NOMO-1 (cell line): ENCODE measurements at regions not wholly inside any gene's neighbourhood (a gene's known extent, or its start where the extent isn't known, plus 50 kb on each side); places are given as distances from the start of the nearest gene placed in this dataset.
A peak's percentile ranks its signal among the peaks of the same experiment; 100 is the strongest.
"Not testable (repeated sequence)": the region's sequence is repeated elsewhere in the genome, so short reads cannot be mapped to it uniquely, and the experiment has no call there.

Experiments
- DNase-seq, 2 experiments: peaks; one replicate each; lab custom pipeline; 2025; ENCODE audit not compliant: unreplicated experiment in 2 of 2; lab: John Stamatoyannopoulos, UW

- no peak for DNase-seq
These were observed 407.0 kb downstream of the KLHL4 start for GRCh38 chrX:87924619-87925018.

- no peak for DNase-seq
These were observed 424.2 kb downstream of the KLHL4 start for GRCh38 chrX:87941841-87942240.

GRCh38 chrX:87961471-87961870 is 443.9 kb downstream of the KLHL4 start:
- DNase-seq = no peak

- no peak for DNase-seq
These were observed 450.5 kb downstream of the KLHL4 start for GRCh38 chrX:87968118-87968517.

GRCh38 chrX:87972121-87972520 is 454.5 kb downstream of the KLHL4 start:
- DNase-seq = not testable (repeated sequence)

DNA sequence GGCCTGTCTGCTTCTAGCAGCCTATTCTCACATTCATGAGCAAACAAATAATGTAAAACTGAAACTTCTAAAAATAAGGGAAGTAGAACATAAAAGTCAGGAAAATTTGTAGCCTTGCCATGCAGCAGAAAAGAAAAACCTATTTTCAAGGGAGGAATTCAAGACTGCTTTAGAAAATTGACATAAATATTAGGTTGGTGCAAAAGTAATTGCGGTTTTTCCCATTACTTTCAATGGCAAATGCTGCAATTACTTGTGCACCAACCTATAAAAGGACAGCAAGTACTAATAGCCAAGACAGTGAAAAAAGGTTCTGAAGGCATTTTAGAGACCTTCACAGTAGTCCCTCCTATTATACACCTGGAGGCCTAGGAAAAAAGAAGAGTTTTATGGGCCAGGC is 457.8 kb downstream of the KLHL4 start:
- DNase-seq = no peak

DNA sequence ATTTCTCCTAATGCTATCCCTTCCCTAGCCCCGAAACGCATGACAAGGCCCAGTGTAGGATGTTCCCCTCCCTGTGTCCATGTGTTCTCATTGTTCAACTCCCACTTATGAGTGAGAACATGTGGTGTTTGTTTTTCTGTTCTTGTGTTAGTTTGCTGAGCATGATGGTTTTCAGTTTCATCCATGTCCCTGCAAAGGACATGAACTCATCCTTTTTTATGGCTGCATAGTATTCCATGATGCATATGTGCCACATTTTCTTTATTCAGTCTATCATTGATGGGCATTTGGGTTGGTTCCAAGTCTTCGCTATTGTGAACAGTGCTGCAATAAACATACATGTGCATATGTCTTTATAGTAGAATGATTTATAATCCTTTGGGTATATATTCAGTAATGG is 490.3 kb downstream of the KLHL4 start:
- not testable (repeated sequence) for DNase-seq

- DNase-seq = no peak
These were observed 506.4 kb downstream of the KLHL4 start for GRCh38 chrX:88024022-88024421.

DNA sequence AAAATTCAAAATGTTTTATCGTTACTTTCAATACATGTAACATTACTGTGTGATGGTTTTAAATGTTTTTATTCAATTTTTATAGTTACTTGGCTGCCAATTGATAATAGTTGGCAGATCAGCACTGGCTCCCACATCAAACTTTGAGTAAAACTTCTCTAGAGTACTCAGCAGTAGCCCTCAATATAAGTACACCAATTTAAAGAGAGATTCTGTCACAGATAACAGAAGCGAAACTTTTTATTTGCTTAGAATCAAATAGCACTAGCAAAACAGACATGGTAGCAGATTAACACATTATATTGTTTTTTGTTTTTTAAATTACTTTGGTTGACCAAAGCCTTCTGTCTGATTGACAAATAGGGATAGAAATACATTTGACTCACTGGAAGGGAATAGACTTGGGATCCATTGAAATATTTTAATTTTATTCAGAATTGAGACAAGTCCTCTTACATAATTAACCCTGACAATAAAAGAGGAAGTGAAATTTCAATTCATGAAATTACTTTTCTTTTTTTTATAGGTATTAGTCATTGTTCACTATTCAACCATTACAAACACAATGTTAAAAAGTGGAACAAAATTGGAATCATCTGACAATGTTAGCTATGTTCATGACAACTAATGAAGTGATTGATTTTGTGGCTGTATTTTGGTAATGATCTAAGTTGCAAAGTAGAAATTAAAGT is 554.9 kb downstream of the KLHL4 start:
- DNase-seq = no peak

DNA sequence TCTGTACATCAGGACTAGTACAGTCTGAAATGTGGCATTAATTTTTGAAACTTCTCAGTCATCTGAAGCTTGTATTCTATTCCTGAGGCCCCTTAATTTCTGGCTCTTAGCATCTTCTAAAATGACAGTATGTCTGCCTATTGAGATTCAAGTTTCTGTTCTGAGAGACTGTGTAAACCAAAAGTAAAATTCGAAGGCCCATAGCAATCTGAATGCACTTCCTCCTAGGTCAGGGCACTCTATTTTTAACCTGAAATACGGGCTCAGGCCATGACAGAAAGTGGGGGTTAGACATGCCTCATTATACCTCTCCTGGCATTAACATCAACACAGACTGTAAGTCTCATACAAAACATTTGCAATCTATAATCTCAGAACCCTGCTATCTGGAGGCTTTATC is 584.4 kb downstream of the KLHL4 start:
- DNase-seq = no peak

DNA sequence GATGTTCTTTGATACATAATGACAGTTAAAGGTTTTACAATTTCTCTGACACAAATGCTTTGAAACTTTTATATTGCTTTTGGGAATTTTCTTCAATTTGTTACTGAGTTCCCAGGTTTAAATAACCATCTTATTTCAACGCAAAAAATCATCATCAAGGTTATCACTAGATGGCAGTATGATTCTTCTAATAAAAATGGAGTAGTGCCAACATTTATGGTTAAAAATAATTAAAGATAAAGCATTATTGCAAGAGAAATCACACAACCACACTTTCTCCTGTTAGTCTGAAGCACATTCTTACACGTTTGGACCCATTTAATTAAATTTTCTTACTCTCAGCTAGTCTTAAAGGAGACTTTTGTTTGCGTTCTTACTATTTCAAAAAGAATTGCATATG is 611.3 kb upstream of the CPXCR1 start:
- no peak for DNase-seq

DNA sequence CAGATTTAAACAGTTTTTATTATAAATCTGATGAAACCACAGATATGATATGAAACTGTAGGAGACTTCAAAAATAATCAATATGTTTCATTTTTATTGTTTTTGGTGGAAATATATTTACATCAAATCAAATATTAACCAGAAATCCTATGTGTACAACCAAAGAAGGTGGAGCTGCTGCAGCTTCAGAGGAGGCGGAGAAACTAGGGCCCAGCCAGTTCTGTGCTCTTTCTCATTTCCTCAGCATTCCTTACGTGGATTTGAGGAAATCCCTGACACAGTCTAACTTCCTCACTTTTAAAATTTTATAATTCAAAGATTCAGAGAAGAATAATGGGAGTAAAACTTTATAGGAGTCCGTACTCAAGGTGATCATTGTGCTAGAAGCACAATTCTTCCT is 610.7 kb upstream of the CPXCR1 start:
- no peak for DNase-seq

GRCh38 chrX:88146577-88146976 is 600.4 kb upstream of the CPXCR1 start:
- no peak for DNase-seq

GRCh38 chrX:88170553-88170952 is 576.5 kb upstream of the CPXCR1 start:
- no peak for DNase-seq

- not testable (repeated sequence) for DNase-seq
These were observed 573.0 kb upstream of the CPXCR1 start for GRCh38 chrX:88173932-88174440.

- no peak for DNase-seq
These were observed 544.9 kb upstream of the CPXCR1 start for GRCh38 chrX:88202149-88202548.

DNA sequence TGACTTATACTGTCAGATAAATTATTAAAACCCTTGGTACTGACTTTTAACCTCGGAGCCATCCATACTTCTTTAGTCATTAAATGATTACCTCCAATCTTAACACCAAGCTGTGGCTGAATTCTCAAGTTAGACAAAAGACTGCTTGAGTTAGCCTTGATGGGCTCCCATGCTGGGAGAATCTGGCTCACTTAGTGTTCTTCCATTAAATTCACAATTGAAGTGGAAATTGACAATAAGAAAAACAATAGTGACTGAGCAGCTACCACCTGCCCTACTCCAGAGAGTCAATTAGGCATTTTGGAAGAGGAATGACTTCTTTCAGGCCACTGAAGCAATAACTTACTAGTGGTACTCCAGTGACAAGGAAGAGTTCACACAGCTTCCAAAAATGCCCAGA is 503.0 kb upstream of the CPXCR1 start:
- DNase-seq = no peak

DNA sequence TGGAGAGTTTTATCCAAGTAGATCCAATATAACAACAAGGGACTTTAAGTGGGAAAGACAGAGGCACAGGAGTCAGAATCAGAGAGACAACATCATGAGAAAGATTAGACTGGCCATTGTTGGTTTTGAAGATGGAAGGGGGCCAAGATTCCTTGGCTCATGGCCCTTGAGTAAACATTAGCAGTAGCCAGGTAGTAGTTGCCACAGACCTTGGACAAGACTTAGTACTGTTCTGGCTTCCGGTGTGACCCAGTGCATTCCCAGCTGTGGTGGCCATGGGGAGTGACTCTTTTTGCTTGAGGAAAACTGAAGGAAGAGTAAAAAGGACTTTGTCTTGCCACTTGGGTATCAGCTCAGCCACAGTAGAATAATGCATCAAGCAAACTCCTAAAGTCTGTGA is 462.2 kb upstream of the CPXCR1 start:
- no peak for DNase-seq

DNA sequence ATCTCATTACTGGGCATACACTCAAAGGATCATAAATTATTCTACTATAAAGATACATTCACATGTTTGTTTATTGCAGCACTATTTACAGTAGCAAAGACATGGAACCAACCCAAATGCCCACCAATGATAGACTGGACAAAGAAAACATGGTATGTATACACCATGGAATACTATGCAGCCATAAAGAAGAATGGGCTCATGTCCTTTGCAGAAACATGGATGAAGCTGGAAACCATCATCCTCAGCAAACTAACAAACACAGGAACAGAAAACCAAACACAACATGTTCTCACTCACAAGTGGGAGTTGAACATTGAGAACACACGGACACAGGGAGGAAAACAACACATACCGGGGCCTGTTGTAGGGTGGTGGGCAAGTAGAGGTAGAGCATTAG is 433.1 kb upstream of the CPXCR1 start:
- not testable (repeated sequence) for DNase-seq

GRCh38 chrX:88325634-88326033 is 421.4 kb upstream of the CPXCR1 start:
- peak in 1 of 2 experiments; percentile 3 for DNase-seq

DNA sequence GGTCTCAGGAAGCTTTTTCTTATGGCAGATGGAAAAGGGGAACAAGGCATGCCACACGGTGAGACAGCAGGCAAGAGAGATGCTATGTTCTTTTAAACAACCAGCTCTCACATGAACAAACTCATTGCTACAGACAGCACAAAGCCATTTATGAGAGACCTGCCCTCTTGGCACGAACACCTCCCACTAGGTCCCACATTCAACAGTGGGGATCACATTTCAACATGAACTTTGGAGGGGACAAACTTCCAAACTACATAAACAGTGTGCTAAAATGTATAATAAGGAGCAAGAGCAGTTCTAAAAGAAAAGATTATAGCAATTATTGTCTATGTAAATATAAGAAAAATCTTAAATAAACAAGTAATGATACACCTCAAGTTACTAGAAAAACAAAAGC is 391.8 kb upstream of the CPXCR1 start:
- no peak for DNase-seq

DNA sequence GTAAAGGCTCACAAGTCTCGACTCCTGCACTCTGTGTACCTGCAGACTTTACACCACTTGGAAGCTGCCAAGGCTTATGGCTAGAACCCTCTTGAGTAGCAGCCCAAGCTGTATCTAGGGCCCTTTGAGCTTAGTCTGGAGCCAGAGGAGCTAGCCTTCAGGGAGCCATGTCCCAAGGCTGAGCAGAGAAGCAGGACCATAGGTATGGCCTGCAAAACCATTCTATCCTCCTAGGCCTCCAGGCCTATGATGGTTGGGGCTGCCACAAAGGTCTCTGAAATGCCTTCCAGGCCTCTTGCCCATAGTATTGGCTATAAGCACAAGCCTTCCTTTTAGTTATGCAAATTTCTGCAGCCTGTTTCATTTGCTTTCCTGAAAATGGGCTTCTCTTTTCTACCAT is 380.7 kb upstream of the CPXCR1 start:
- no peak for DNase-seq

GRCh38 chrX:88378406-88378805 is 368.6 kb upstream of the CPXCR1 start:
- DNase-seq = no peak
